HG03095 (cell line): ENCODE measurements at regions not wholly inside any gene's neighbourhood (a gene's known extent, or its start where the extent isn't known, plus 50 kb on each side); places are given as distances from the start of the nearest gene placed in this dataset.
A peak's percentile ranks its signal among the peaks of the same experiment; 100 is the strongest.
"Not testable (repeated sequence)": the region's sequence is repeated elsewhere in the genome, so short reads cannot be mapped to it uniquely, and the experiment has no call there.

ENCODE experiments used
- ATAC-seq: cut with Tn5 transposase; IDR thresholded peaks from one replicate; pipeline ENCODE4 v1.9.1; 2021; ENCODE audit warnings: moderate library complexity; ENCODE audit not compliant: unreplicated experiment

GRCh38 chr3:112738366-112738765 is 97.4 kb upstream of the CCDC80 start:
- no peak for ATAC-seq

DNA sequence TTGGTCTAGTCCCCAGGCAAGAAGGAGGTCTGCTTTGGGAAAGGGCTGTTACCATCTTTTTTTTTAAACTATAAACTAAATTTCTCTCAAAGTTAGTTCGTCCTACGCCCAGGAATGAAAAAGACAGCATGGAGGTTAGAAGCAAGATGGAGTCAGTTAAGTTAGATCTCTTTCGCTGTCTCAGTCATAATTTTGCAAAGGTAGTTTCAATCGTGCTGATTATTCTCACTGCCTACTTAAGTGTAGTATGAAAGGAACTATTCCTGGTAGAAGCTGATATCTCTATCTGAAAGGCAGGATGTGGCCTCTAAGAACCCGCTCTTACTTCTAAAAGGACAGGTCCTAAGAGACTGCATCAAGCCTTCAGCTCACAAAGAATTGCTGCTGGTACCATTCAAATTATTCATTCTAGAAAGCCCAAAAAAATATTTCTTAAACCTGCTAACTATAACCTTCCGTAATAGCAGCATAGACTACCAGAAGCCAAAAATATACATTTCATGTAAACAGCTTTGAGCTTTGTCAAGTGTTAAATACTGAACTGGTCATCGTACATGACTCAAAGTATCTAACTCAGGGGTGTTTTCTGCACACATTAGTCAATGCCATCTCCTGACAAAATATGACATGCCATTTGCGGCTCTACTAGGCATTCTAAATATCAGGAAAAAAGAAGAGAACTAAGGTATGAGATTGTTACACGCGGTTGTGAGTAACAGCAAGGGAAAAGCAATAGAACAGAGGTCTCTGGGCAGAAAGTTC is 96.0 kb upstream of the CCDC80 start:
- no peak for ATAC-seq

- ATAC-seq: no peak
Measured at GRCh38 chr3:112736386-112736785, 95.4 kb upstream of the CCDC80 start.

DNA sequence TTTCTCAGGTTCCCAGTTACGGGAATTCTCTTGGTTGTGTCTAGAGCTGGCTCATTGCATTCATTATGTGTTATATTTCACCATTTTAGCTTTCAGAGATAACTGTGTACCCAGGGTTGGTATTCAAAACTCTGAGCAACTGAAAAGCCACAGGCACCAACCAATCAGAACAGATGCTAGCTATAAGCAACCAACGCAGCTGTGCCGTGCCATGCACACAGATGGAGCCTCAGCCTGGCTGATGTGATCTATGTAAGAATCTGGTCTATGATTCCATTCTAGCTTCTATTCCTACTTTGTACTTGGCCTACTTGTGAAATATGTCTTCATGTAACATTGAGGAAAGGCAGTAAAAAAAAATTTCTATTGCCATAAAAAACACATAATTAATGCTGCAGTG is 95.0 kb upstream of the CCDC80 start:
- ATAC-seq: no peak

- peak; percentile 74 for ATAC-seq
Measured at GRCh38 chr3:112734736-112735350, 93.9 kb upstream of the CCDC80 start.

- no peak for ATAC-seq
Measured at GRCh38 chr3:112734171-112734570, 93.2 kb upstream of the CCDC80 start.

DNA sequence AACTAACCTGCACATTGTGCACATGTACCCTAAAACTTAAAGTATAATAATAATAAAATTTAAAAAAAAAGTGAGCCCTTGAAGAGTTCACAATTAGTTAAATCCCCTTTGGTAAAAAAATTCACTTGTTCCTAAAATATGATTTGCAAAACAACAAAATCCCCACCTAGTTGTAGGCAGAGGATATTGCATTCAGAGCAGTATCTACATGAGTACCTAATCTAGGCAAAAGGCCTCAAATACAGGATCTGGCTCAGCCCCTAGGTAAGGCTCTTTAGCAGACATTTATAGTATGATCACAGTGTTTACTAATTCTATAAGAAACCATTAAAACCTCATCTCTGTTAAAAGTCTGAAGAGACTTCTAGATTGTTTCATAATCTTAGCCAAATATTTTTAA is 89.3 kb upstream of the CCDC80 start:
- ATAC-seq: no peak

DNA sequence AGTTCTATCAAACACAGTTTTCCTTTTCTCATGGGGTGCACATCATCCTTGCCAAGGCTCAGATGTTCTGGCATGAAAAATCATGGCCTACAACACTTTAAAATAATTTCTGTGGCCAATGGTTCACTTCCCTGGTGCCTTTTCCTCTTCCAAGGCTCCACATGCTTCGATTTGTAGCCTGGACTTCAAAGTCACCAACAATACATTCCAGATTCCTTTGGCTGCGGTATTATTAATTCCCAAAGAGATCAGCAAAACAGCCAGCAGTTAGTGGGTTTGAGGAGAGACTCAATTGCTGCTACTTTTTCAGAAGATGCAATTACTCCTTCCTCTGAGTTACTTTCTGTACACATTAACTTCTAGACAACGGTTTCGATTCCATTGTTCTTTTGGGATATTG is 80.3 kb upstream of the CCDC80 start:
- ATAC-seq: no peak

DNA sequence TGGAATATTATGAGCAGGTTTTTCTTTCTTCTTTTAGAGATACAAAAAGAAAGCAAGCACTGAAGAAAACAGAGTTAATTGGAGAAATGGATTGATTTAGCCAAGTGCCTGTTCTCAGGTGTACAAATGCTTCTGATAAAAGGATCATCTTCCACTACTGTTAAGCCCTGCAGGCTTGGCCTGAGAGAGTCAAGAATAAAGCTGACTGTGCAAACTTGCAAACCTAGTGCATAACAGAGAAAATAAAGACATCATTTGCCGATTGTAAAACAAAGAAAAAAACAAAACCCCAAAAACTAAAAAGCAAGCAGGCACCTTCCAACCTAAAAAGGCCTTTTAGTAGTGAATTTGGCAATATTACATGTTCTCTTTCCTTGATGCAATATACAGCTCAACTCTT is 78.0 kb upstream of the CCDC80 start:
- ATAC-seq: no peak

- ATAC-seq: no peak
Measured at GRCh38 chr3:112718516-112718915, 77.6 kb upstream of the CCDC80 start.

GRCh38 chr3:112709911-112710310 is 69.0 kb upstream of the CCDC80 start:
- ATAC-seq: no peak

- no peak for ATAC-seq
Measured at GRCh38 chr3:112699436-112699978, 58.6 kb upstream of the CCDC80 start.

DNA sequence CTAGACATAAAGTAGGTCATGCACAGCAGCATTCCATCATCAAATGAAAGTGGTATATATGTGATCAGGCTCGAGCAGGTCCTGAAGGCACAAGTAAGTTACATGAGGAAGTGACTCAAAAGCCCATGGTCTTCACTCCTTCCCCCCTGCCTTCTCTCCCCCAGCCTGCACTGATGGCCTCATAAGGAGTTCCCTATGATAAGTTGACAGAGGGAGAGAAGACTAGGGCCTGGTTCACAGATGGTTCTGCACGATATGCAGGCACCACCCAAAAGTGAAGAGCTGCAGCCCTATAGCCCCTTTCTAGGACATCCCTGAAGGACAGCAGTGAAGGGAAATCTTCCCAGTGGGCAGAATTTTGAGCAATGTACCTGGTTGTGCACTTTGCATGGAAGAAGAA is 57.5 kb upstream of the CCDC80 start:
- ATAC-seq: not testable (repeated sequence)

- not testable (repeated sequence) for ATAC-seq
Measured at GRCh38 chr3:112696244-112696643, 55.3 kb upstream of the CCDC80 start.

DNA sequence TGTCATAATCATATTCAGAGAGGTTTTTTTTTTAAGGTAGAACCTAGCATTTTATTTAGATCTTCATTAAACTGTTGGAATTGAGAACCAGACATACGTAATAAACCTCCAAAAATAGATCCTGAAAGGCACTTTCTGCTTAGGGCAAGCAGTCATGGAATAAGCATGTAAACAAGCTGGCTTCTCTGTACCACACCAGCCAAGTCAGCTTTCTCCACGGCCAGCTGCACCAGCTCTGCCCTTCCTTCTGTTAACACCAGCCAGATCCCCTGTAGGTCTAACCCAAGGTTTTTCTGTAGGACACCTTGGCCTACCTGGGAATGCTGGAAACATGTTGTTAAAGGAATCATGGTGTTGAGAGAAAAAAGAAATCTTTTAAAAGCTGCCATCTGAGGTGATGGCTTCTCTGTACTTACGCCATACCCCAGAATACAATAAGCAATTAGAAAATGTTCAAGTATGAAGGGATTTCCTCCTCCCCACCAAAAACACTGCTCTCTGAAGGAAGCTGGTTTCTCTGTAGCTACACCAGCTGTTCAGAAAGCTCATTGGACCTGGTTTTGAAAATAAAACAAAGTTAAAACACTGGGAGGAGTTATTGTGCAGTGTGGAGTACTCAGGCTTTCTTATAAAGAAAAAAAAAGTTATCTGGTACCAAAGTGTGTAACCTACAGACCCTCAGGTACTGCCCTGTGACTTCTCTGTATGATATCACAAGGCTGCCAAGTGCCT is 54.6 kb upstream of the CCDC80 start:
- not testable (repeated sequence) for ATAC-seq

DNA sequence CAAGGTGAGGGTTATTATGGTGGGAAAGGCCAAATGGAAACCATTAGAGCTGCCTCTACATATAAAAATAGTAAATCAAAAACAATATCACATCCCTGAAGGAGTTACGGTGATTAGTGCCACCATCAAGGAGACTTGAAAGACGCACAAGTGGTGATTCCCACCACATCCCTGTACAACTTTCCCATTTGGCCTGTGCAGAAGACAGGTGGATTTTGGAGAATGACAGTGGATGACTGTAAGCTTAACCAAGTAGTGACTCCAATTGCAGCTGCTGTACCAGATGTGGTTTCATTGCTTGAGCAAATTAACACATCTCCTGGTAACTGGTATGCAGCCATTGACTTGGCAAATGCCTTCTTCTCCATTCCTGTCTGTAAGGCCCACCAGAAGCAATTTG is 54.0 kb upstream of the CCDC80 start:
- ATAC-seq: not testable (repeated sequence)

DNA sequence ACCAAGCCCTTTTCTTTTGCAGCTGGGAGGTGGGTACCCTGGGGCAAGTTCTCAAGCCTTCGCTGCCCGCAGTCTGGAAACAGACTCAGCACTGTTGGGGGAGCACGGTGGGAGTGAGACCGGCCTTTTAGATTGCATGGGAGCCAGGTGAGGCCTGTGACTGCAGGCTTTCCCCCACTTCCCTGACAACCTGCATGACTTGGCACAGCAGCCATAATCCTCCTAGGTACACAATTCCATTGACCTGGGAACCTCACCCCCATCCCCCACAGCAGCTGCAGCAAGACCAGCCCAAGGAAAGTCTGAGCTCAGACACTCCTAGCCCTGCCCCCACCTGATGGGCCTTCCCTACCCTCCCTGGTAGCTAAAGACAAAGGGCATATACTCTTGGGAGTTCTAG is 52.2 kb upstream of the CCDC80 start:
- ATAC-seq: no peak
